Uterus (tissue), 2 donors: ENCODE measurements at regions not wholly inside any gene's neighbourhood (a gene's known extent, or its start where the extent isn't known, plus 50 kb on each side); places are given as distances from the start of the nearest gene placed in this dataset.

Source experiments
- CTCF ChIP-seq, 4 experiments: fragments of 200-600 bp in 2 of 4; fragments of 450-650 bp in 2 of 4; sonication (generic) in 2 of 4; IDR thresholded peaks; one replicate each; pipeline ENCODE4 v1.5.1; 2016 to 2019; ENCODE audit warnings: antibody characterized with exemption in 4 of 4, mild to moderate bottlenecking in 2 of 4, moderate library complexity in 1 of 4
- POLR2A ChIP-seq, 2 donors: fragments of 450-650 bp; IDR thresholded peaks; one replicate each; pipeline ENCODE4 v1.6.1; 2016; ENCODE audit warnings: antibody characterized with exemption in 2 of 2, mild to moderate bottlenecking in 1 of 2, moderate library complexity in 1 of 2

DNA sequence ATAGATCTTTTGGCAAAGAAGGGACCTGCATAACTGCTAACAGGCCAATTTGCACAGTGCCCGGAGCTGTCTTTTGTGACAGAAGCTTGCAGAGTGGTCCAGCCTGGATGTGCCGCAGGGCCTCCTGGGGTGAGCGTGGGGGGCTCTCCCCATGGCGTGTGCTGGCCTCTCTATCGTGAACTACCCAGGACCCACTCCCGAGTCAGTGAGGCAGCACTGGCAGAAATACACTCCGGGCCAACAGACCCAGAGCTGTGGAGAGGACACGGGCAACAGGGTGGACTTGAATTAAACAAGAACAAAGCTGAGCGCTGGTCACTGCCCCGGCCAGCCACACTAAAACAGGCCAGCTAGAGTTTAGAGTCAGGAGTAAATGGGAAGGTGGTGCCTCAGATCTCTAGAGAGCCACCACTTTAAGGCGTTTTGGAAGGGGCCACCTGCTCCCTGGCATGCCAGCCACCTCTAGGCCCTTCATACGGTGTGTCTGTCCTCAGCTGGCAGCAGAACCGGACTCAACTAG lies 152.1 kb downstream of the KLF13 start:
- TF ChIP-seq CTCF (IDR thresholded peaks at IDR 0.05) (no peak), POLR2A (IDR thresholded peaks at IDR 0.05) (no peak)
